LNCAP (cell line): ENCODE measurements at regions not wholly inside any gene's neighbourhood (a gene's known extent, or its start where the extent isn't known, plus 50 kb on each side); places are given as distances from the start of the nearest gene placed in this dataset.

ENCODE experiments used
- CTCF ChIP-seq: fragments of 450-650 bp; IDR thresholded peaks from 2 replicates; pipeline ENCODE4 v1.5.1; 2017; ENCODE audit warnings: mild to moderate bottlenecking

GRCh38 chr13:70339738-70340137 lies 231.5 kb upstream of the KLHL1 start:
- TF ChIP-seq CTCF = peak; percentile 14; the same call in 1 of the 2 replicates

- TF ChIP-seq CTCF = no peak
These were observed 230.4 kb upstream of the KLHL1 start for GRCh38 chr13:70338609-70339008.

GRCh38 chr13:70336866-70337265 lies 228.6 kb upstream of the KLHL1 start:
- no peak for TF ChIP-seq CTCF

GRCh38 chr13:70333752-70334151 lies 225.5 kb upstream of the KLHL1 start:
- TF ChIP-seq CTCF = no peak

- TF ChIP-seq CTCF = no peak
These were observed 222.6 kb upstream of the KLHL1 start for GRCh38 chr13:70330697-70331361.

GRCh38 chr13:70324519-70324918 lies 216.3 kb upstream of the KLHL1 start:
- TF ChIP-seq CTCF = no peak

- TF ChIP-seq CTCF = no peak
These were observed 202.9 kb upstream of the KLHL1 start for GRCh38 chr13:70311191-70311590.
